ENCODE measurements at regions not wholly inside any gene's neighbourhood (a gene's known extent, or its start where the extent isn't known, plus 50 kb on each side); places are given as distances from the start of the nearest gene placed in this dataset.

- DNase-seq (ENCODE audit: low read depth in 4 of 4, low spot score in 1 of 4) = no peak
Observed at GRCh38 chr3:186487819-186488218, 56.4 kb downstream of the CRYGS start.

- DNase-seq (ENCODE audit: low read depth in 4 of 4, low spot score in 1 of 4) = no peak
Observed at GRCh38 chr3:186487037-186487436, 57.1 kb downstream of the CRYGS start.

- no peak for DNase-seq (ENCODE audit: low read depth in 4 of 4, low spot score in 1 of 4)
Observed at GRCh38 chr3:186483611-186484340, 60.4 kb downstream of the CRYGS start.

GRCh38 chr3:186481526-186481925 is 62.7 kb downstream of the CRYGS start:
- no peak for DNase-seq (ENCODE audit: low read depth in 4 of 4, low spot score in 1 of 4)

- no peak for DNase-seq (ENCODE audit: low read depth in 4 of 4, low spot score in 1 of 4)
Observed at GRCh38 chr3:186477876-186478275, 66.3 kb downstream of the CRYGS start.

- DNase-seq (ENCODE audit: low read depth in 4 of 4, low spot score in 1 of 4) = no peak
Observed at GRCh38 chr3:186477033-186477432, 67.1 kb downstream of the CRYGS start.

- DNase-seq (ENCODE audit: low read depth in 4 of 4, low spot score in 1 of 4) = no peak
Observed at GRCh38 chr3:186476541-186476940, 67.6 kb downstream of the CRYGS start.

- no peak for DNase-seq (ENCODE audit: low read depth in 4 of 4, low spot score in 1 of 4)
Observed at GRCh38 chr3:186476044-186476468, 68.1 kb downstream of the CRYGS start.

- DNase-seq (ENCODE audit: low read depth in 4 of 4, low spot score in 1 of 4) = no peak
Observed at GRCh38 chr3:186473166-186473565, 71.0 kb downstream of the CRYGS start.

GRCh38 chr3:186472456-186473008 is 71.6 kb downstream of the CRYGS start:
- DNase-seq (ENCODE audit: low read depth in 4 of 4, low spot score in 1 of 4) = no peak

- DNase-seq (ENCODE audit: low read depth in 4 of 4, low spot score in 1 of 4) = no peak
Observed at GRCh38 chr3:186471771-186472170, 72.4 kb downstream of the CRYGS start.

GRCh38 chr3:186469525-186469924 is 74.7 kb downstream of the CRYGS start:
- no peak for DNase-seq (ENCODE audit: low read depth in 4 of 4, low spot score in 1 of 4)

GRCh38 chr3:186467969-186468368 is 76.2 kb downstream of the CRYGS start:
- DNase-seq (ENCODE audit: low read depth in 4 of 4, low spot score in 1 of 4) = no peak

GRCh38 chr3:186466391-186466974 is 77.7 kb downstream of the CRYGS start:
- DNase-seq (ENCODE audit: low read depth in 4 of 4, low spot score in 1 of 4) = no peak

- no peak for DNase-seq (ENCODE audit: low read depth in 4 of 4, low spot score in 1 of 4)
Observed at GRCh38 chr3:186465508-186465907, 78.7 kb downstream of the CRYGS start.

GRCh38 chr3:186464424-186465093 is 79.6 kb downstream of the CRYGS start:
- DNase-seq (ENCODE audit: low read depth in 4 of 4, low spot score in 1 of 4) = no peak

- DNase-seq (ENCODE audit: low read depth in 4 of 4, low spot score in 1 of 4) = no peak
Observed at GRCh38 chr3:186461141-186461540, 83.0 kb downstream of the CRYGS start.

- DNase-seq (ENCODE audit: low read depth in 4 of 4, low spot score in 1 of 4) = no peak
Observed at GRCh38 chr3:186459108-186459467, 85.1 kb downstream of the CRYGS start.

GRCh38 chr3:186458306-186459107 is 85.7 kb downstream of the CRYGS start:
- DNase-seq (ENCODE audit: low read depth in 4 of 4, low spot score in 1 of 4) = no peak

- DNase-seq (ENCODE audit: low read depth in 4 of 4, low spot score in 1 of 4) = no peak
Observed at GRCh38 chr3:186457236-186457635, 86.9 kb downstream of the CRYGS start.

- DNase-seq (ENCODE audit: low read depth in 4 of 4, low spot score in 1 of 4) = no peak
Observed at GRCh38 chr3:186456731-186457191, 87.4 kb downstream of the CRYGS start.

Measured in stimulated activated CD4-positive, alpha-beta T cell treated with anti-CD3 and anti-CD28 coated beads, Interleukin-1b, Interleukin-23, amount 100 ng/mL, for 24 hours (primary cell).